ENCODE measurements at regions not wholly inside any gene's neighbourhood (a gene's known extent, or its start where the extent isn't known, plus 50 kb on each side); places are given as distances from the start of the nearest gene placed in this dataset.

DNA sequence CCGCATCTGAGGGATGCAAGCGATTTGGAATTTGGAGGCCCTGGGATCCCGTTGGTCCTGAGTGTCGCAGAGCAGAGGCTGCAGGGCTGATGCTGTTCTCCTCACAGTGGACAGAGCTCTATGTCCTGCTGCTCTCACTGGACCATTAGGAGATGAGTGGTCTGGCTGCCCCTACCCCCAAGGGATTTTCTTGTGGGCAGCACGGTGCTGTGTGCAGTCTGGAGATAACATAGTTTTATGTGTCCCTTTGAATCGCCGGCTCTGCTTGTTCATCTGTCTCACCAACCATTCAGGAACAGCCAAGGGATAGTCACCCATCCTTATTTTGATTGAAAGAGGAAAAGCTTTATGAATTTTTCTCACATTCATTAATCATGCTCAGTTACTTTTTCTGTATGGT is 49.9 kb downstream of the CHRM3 start:
- DNase-seq = no peak

DNA sequence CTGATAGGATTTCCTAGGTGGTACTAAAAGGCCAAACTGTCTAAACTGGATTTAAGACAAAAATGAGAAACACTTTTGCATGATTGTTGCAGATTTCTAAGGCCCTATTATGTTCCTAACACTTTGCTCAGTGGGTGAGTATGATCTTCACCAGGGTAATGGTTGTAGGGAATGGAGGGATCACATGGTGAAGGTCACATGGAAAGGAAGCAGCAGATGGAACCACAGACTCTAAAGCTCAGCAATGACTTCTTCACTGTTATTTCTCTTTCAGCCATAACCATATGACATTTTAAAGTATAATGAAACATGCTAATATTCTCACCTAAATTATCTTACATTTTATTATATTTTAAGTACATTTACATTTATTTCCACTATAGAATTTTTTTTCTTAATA is 51.5 kb downstream of the CHRM3 start:
- DNase-seq = no peak

DNA sequence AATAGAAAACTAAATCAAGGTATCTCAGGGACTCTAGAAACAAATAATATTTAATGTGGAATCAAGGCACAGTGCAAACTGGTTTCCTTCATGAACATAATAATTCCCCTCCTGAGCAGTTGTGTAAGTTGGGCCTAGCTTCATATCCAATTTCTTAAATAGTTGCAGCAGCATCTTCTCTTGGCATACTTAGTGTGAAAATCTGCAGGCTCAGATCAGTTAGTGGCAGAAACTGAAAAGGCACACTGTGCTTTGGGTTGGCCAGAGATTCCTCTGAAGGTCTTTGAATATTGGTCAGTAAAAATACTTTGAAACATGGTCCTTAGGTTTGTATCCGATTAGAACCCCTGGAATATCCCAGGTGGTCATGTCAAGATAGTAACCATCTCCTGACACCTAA is 52.5 kb downstream of the CHRM3 start:
- DNase-seq = no peak

DNA sequence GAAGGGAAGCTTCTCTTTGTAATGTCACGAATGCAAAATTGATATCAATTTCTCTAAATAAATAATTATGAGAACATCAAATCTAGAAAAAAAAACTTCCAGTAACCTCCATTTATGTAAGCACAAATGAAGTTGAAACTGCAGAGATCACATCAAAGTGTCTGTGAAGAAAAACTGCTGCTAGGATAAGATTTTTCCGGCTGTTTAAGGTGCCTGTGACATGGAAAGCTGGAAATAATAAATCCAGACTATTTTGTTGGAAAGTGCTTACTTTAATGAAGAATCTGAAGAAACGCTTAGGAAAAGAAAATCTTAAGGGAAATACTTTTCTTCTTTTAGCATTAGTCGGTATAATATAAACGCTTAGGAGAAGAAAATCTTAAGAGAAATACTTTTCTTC is 57.0 kb downstream of the CHRM3 start:
- no peak for DNase-seq

DNA sequence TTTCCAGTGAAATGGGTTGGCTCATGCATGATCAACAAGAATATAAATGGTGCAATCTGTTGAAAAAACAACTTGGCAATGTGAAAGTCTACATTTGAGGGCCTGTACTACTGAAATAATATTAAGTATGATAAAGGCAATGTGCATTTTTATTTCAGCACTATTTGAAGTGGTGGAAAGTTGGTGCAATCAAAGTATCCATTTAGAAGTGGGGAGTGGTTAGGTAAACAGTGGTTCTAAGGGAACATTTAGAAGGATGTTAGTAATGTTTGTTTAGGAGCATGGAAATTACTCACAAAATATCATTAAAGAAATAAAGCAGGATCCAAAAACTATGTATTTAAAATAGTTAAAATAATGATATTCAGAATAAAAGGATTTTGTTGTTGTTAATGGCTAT is 60.2 kb downstream of the CHRM3 start:
- no peak for DNase-seq

DNA sequence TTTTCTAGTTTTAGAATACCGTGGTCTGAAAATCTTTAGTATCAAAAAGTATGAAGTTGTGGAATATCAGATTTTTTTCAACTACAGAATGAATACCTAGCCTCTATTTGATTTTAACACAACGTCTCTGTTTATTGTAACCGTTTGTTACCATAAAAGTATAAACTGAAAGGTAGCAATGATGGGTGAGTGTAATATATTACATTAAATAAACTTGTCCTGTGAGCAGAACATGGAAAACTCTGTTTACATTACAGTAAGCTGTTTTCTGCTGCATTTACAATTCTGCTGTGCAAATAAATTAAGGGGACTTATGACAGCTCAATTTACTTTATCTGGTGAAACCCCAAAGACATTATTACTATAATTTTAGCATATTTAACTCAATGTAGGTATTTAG is 62.5 kb downstream of the CHRM3 start:
- no peak for DNase-seq

DNA sequence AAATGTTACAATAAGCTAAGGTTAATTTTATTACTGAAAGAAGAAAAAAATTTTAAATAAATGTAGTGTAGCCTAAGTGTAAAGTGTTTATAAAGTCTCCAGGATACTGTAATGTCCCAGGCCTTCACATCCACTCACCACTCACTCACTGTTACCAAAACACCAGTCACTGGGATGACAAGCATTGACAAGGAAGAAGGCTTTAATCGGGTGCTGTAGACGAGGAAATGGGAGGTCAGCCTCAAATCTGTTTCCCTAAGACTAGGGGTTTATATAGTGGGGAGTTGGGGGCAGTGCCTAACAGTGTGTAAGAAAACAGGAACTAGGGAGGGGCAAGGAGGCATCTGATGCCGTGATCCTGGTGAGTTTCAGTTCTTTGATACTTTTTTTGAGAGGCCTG is 69.4 kb downstream of the CHRM3 start:
- DNase-seq = no peak

DNA sequence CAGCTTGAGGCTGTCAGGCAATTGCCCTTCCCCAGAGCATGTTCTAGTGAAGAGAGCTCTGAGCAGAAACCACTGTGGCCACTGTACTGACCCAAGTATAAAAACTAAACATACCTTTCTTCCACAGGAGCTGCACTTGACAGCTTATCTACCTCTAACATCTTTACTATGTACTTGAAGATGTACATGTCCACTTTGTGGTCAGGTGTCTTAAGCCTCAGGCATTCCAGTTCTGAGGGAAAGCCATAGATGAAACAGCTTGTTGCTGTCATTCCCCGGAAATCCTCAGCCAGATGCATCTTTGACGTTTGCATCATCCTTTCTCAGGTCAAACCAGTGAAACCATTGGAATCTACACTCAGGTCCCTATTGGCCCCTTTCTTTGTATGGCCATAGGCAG is 70.4 kb downstream of the CHRM3 start:
- DNase-seq = no peak

DNA sequence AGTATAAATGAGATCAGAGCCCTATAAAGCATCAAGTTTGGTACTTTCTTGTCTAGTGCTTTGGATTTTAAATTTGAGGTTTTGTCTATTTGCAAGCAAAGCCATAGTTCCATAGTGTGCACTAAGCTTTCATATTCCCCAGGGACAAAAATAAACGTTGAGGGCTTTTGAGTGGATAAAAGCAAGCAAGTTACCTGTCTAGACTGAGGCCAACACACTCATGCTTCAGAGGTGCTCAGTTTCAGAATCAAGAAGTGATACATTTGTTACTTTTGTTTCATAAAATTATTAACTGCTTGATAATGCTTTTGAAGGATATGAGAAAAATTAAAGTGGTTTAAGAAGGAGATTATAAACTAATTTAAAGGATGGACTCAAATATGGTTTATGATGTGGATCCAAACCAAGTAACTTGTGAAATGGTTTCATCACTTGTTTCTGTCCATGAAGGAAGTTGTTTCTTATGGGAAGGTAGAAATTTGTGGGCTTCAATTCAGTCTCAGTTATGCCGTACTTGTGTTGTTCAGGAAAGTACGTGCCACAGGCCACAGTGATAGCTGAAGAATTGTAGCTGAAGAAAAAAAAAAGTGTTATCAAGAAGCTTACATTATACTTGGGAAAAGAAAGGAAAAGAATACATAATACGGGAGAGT is 71.2 kb downstream of the CHRM3 start:
- no peak for DNase-seq

DNA sequence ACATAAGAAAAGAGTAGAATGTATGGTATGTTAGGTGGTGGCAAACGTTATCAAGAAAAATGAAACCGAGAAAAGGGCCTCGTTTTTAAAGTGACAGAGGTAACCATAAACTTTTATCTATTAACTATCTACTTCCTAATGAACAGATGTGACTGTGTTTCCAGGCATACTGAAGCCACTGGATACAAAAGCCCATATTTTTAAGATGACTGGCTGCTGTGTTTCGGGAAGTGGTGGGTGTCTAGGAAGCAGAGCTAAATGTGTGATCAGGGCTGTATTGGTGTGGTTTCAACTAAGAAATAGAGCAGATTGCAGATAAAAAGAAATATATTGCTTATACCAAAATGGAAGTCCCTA is 71.8 kb downstream of the CHRM3 start:
- no peak for DNase-seq

DNA sequence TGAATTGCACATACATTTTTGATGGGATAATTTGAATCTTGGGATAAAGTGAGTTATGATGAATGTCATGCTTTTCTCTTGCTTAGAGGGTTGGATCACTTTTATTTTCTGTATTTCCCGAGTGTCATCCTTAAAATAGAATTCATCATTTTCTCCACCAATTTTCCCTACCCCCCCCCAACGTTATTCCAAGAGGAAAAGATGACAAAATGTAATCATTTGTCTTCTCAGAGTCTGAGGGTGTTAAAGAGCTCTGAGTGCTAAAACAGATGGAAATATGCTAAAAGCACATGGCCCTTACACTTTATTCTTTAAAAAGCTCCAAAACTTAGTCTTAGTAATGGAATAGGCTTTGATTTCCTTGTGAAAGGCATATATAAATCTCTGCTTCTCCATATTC is 81.4 kb downstream of the CHRM3 start:
- DNase-seq = no peak

DNA sequence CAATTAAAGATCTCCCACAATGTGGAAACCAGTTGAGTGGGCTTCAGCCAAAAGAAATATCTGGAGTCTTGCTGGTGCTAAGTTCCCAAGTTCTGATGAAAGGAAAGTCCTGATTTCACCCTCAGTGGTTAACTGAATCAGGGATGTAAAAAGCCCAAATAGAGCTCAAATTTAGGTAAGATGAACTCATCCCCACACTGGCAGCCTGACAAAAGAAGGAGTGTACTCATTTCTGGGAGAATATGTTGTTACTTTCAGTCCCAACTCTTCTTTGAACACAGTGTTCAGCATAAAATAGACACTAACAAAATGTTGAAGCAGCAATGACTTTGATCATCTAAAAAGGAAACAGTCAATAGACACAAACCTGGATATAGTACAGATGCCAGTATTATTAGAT is 91.7 kb downstream of the CHRM3 start:
- no peak for DNase-seq

DNA sequence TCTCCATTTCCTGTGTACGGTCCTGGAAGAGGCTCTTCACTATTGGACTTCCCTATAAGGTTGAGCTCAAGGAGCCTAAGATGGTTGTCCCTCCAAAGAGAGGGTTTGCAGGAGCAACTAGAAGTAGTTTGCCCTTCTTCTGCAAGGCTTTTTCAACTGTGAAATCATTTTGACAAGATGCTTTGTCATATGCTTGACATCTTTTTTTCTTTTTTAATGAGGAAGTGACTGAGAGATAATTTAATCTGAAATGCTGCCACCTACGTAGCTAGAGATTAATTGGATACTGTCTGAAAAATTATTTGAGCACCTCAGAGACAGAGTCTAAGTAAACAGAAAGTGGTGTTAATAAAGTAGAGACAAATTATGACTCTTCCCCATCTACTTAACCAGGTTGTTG is 97.0 kb downstream of the CHRM3 start:
- no peak for DNase-seq

DNA sequence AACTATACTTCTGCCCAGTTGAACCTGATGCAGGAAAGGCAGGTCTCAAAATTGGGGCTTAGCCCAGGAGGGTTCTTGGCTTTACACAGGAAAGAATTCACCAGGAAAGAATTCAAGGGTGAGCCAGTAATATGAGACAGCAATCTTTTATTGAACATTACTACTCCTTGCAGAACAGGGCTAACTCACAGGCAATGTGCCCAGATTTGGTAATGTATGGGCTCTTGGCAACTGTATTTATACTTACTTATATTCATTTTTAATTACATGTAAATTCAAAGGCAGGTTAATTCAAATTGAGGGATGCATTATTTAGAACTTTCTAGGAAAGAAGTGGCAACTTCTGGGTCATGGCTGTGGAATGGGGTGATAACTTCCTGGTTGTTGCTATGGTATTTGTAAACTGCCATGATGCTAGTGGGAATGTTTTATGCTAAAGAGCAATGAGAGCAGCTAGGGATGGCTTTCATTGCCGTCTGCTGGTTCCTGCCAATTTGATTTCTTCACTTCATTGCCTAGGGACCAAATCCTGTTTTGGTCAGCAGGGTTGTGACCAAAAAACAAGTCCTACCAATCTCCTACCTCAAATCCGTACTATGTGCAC is 107.5 kb downstream of the CHRM3 start:
- no peak for DNase-seq

DNA sequence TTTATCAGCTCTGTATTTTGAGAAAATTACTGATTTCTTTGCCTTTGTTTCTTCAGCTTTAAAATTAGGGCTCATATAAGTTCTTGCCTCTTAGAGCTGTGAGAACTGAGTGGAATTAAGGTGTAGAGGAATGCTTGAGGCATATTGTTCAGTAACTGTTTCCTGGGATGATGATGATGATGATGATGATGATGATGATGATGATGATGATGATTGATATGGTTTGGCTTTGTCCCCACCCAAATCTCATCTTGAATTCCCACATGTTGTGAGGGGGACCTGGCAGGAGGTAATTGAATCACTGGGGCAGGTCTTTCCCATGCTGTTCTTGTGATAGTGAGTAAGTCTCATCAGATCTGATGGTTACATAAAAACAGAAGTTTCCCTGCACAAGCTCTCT is 118.7 kb downstream of the CHRM3 start:
- no peak for DNase-seq

DNA sequence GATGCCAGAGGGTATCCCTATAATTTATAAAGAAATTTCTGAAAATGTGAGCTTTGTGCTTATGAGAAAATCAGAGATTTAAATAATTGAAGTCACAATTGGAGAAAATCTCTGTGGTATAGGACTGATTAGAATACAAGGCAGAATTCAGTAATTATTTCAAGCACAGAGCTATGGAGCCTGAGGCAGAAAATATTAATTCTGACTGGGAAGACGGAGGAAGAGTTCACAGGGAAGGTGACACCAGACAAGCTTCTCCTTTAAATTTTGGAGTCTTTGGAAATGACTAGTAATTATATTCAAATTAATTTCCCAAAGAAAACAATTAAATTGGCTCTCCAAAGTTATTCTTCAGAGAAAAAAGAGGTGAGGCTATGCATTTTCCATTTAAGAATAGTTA is 121.5 kb downstream of the CHRM3 start:
- no peak for DNase-seq

DNA sequence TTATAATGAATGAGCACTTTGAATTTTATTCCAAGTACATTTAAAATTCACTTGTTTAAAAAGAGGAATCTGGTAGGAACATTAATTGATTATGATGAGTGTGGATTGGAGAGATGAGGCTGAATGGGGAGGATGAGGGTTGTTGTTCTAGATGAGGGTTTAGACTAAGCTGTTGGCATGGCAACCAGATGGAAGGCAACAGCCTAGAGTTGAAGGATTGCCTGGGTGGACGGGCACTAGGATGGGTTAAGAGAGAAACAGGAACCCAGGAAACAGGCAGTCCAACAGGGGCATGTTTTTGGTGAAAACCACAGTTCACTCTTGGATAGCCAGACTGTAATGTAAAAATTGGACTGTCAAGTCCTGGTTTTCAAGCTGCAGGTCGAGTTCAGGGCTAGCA is 125.5 kb downstream of the CHRM3 start:
- no peak for DNase-seq

DNA sequence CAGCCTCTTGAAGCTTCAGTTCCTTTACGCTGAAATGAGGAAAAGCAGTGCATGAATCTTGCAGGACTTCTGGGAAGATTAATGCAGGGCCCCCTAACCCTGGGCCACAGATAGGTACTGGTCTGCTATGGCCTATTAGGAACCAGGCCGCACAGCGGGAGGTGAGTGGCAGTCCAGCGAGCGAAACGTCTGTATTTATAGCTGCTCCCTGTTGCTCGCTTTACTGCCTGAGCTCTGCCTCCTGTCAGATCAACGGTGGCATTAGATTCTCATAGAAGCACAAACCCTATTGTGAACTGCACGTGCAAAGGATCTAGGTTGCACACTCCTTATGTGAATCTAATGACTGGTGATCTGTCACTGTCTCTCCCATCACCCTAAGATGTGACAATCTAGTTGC is 130.2 kb downstream of the CHRM3 start:
- DNase-seq = no peak

DNA sequence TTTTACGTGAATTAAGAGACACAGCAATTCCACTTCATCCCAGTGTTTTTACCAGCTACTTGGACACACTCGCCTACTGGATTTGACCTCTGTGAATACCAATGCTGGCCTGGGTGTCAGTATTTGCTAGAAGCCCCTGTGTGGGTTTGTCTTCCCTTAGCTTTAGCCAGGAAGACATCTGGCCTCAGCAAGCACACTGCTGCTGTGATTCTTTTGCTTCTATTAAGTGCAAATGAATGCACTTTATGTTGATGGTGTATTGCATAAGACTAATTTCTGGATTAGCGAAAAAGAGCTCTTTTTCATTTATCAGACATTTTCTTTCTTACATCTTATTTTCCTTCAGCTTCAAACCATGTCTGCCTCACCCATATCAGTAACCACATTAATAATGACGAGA is 140.0 kb downstream of the CHRM3 start:
- DNase-seq = no peak

DNA sequence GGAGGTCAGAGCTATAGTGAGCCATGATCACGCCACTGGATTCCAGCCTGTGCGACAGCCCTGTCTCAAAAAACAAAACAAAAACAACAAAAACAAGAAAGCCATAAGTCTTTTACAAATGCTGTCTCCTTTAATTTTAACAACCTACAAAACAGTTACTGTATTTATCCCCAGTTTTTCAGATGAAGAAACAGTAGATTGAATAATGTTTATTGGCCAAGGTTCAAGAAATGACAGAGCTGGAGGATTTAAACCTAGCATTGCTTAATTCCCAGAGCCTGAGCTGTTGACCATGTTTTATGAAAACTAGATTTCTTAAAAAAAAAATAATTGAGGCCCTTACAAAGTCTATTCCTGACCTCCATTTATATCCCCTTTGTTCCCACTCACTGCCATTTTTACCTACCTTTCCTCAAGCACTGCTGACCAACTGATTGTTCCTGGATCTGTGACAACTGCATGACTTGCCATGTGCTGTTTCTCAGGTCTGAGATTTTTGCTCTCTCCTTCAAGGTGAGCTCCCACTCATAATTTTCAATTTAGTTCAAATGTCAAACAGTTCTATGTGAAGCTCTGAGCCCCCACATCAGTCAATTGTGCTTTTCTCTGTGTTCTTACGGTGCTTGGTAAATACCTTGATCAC is 140.8 kb downstream of the CHRM3 start:
- DNase-seq = no peak

DNA sequence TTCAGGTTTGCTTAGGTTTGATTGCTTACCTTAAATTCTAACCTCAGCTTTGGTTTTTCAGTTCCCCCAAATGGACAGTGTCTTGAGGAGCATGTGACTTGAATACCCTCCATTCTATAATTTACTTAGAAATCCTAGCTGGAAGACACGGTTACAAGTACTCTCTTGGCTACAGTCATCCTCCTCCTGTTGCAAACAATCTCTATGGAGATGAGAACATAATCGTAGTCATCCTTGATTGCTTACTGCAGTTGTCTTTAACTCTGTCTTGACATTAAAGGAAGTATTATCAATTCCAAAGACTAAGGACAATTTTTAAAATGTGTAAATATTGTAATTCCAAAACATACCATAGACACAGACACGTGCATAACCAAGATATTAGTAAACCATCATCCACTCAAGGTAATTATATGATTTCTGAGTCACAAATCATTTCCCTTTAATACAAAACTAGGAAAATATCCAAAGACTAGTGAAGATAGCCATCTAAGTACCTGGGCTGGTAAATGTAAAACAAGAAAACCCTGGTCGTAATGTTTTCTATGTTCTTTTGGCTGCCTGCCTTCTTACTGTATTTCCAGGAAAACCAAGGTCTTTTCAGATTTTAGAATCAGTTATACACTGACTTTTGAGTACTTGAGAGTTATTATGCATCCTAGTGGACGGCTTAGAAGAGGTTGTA is 149.9 kb downstream of the CHRM3 start:
- DNase-seq = no peak

DNA sequence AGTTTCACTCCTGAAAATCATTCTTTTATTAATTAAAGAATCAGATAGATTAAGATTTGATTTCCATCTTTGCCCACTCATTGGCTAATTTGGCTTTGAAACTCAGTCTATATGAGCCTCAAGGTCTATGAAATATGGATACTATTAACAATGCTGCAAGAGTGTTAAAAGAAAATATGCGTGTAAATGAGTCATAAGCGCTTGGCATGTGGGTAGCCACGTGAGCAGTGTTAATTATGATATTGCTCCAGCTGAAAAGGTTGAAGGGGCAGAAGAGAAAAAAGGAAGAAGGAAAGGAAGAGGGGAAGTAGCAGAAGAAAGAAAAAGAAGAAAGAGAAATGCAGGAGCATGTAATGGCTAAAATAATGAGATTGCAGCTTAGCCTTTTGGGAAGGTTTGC is 151.4 kb downstream of the CHRM3 start:
- no peak for DNase-seq

DNA sequence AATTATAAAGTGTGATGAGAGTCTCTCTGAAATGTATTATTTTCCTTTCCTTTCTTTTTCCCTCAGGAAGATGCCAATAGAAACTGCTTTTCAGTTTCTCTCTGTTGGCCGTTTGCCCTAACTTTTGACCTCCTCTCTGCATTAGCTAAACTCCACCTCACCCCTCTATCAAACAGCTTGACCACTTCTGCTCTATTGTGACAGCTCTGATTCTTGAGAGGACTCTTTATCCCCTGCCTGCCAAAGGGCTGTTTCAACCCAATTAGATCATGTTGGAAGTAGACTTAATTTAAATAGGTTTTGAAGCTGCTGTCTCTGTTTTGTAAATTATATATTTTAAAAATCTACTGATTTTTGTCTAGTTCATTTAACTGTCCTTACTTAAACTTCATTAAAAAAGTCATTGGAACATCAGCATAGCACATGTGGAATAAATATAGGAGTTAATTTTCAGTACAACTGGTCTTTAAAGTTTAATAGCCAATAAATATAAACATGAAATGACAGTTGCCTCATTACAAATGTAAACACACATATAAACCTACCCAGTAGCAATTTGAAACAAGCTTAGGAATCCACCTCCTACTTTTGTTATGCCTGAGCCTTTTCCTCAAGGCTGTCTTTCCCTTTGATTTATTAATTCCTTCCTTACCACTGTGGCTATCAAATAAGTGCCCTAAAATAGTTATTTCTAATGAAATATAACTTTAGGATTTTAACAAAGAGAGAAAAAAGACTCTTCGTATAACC is 152.0 kb downstream of the CHRM3 start:
- DNase-seq = no peak

DNA sequence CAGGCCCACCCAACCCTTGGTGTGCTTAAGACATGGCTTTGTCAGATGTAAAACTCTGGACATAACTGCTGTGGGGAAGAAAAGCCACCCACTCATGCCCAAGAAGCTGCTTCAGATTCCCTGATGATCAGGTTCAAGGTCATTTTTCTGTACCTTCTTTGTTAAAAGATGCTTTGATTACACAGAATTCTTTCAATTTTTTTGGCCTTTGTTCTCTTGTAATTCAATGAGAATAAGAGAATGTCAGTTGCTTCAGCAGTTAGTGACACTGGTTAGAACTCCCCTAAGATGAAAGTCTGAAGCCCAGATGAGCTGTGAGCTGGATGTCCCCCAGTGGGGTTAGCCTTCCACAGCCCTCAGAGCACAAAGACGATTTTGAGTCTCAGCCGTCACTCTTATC is 152.7 kb downstream of the CHRM3 start:
- no peak for DNase-seq

Data from T-helper 1 cell (primary cell).